OCI-LY1 (cell line): ENCODE measurements at regions not wholly inside any gene's neighbourhood (a gene's known extent, or its start where the extent isn't known, plus 50 kb on each side); places are given as distances from the start of the nearest gene placed in this dataset.

ENCODE experiments used
- H2AFZ ChIP-seq: fragments of 200-600 bp; sonication (generic), shearing (Covaris generic); 2 replicates; pipeline ENCODE4 v1.6.0; 2014; ENCODE audit warnings: antibody characterized with exemption, mild to moderate bottlenecking, low read length
- H3F3A ChIP-seq: fragments of 200-600 bp; sonication (generic), shearing (Covaris generic); 2 replicates; pipeline ENCODE4 v1.6.0; 2014; ENCODE audit warnings: mild to moderate bottlenecking, antibody characterized with exemption, low read length, moderate library complexity; ENCODE audit not compliant: insufficient read depth
- H3K27ac ChIP-seq: fragments of 200-600 bp; sonication (generic); 2 replicates; pipeline ENCODE4 v1.5.1; 2014; ENCODE audit warnings: low read length, mixed run types, mild to moderate bottlenecking, low read depth; ENCODE audit not compliant: poor library complexity, severe bottlenecking
- H3K27me3 ChIP-seq: fragments of 200-600 bp; sonication (generic); 2 replicates; pipeline ENCODE4 v1.6.0; 2014; ENCODE audit warnings: antibody characterized with exemption, mild to moderate bottlenecking, low read length, moderate library complexity; ENCODE audit not compliant: insufficient read depth
- H3K36me3 ChIP-seq: fragments of 200-600 bp; sonication (generic); 2 replicates; pipeline ENCODE4 v1.6.1; 2014; ENCODE audit warnings: mild to moderate bottlenecking, antibody characterized with exemption, low read length, moderate library complexity, mixed read lengths; ENCODE audit not compliant: insufficient read depth
- H3K4me1 ChIP-seq: fragments of 200-600 bp; sonication (generic); 2 replicates; pipeline ENCODE4 v1.5.1; 2014; ENCODE audit warnings: mild to moderate bottlenecking, low read length, moderate library complexity; ENCODE audit not compliant: insufficient read depth, severe bottlenecking
- H3K4me2 ChIP-seq: fragments of 200-600 bp; sonication (generic), shearing (Covaris generic); 2 replicates; pipeline ENCODE4 v1.6.1; 2014; ENCODE audit warnings: low read length
- H3K4me3 ChIP-seq: fragments of 200-600 bp; sonication (generic); 2 replicates; pipeline ENCODE4 v1.5.1; 2014; ENCODE audit warnings: low read length, low read depth, mild to moderate bottlenecking, mixed read lengths; ENCODE audit not compliant: poor library complexity, severe bottlenecking
- H3K79me2 ChIP-seq: fragments of 200-600 bp; shearing (Covaris generic); 2 replicates; pipeline ENCODE4 v1.6.1; 2016; ENCODE audit warnings: mixed run types, low read length, mixed read lengths; ENCODE audit not compliant: insufficient read depth
- H3K9ac ChIP-seq: fragments of 200-600 bp; sonication (generic), shearing (Covaris generic); 2 replicates; pipeline ENCODE4 v1.6.1; 2014; ENCODE audit warnings: mild to moderate bottlenecking, low read length, mixed read lengths
- H3K9me2 ChIP-seq: fragments of 200-600 bp; sonication (generic), shearing (Covaris generic); 2 replicates; pipeline ENCODE4 v1.6.1; 2014; ENCODE audit warnings: low read depth, mild to moderate bottlenecking, low read length, mixed read lengths
- H3K9me3 ChIP-seq: fragments of 200-600 bp; shearing (Covaris generic); 2 replicates; pipeline ENCODE4 v1.6.1; 2014; ENCODE audit warnings: low read length, mixed read lengths
- H4K20me1 ChIP-seq: fragments of 200-600 bp; sonication (generic), shearing (Covaris generic); 2 replicates; pipeline ENCODE4 v1.6.0; 2016; ENCODE audit warnings: mild to moderate bottlenecking, low read length; ENCODE audit not compliant: insufficient read depth
- CTCF ChIP-seq: fragments of 200-600 bp; sonication (generic), shearing (Covaris generic); IDR thresholded peaks from 2 replicates; pipeline ENCODE4 v1.5.1; 2017; ENCODE audit warnings: mild to moderate bottlenecking, antibody characterized with exemption, low read length, moderate library complexity, mixed read lengths
- EZH2 ChIP-seq: fragments of 200-600 bp; sonication (generic), shearing (Covaris generic); IDR thresholded peaks from 2 replicates; pipeline ENCODE4 v1.8.0; 2017; ENCODE audit warnings: borderline replicate concordance, mixed run types, mild to moderate bottlenecking, antibody characterized with exemption, low read length, moderate library complexity, mixed read lengths

- Histone ChIP-seq H3K4me1 (no peaks in the 10 kb centered on the region), H3K4me3 (no peak overlapping the region), H3K27me3 (no peaks in the 10 kb centered on the region), H3K9me3 (no peaks in the 10 kb centered on the region), H3K9ac (no peak overlapping the region), H2AFZ (no peak overlapping the region), H4K20me1 (no peaks in the 10 kb centered on the region), H3K9me2 (no peaks in the 10 kb centered on the region), H3K36me3 (no peaks in the 10 kb centered on the region), H3K27ac (no peak overlapping the region), H3K4me2 (no peak overlapping the region), H3F3A (no peaks in the 10 kb centered on the region), H3K79me2 (no peaks in the 10 kb centered on the region)
- TF ChIP-seq CTCF (no peak), EZH2 (no peak)
These were observed 546.7 kb downstream of the SNAPC1 start for GRCh38 chr14:62308891-62309290.

GRCh38 chr14:62313212-62313611, 551.0 kb downstream of the SNAPC1 start:
- no peak for TF ChIP-seq CTCF
- TF ChIP-seq EZH2: no peak
- Histone ChIP-seq H3K9me2 (no peaks in the 10 kb centered on the region), H3K27ac (no peak overlapping the region), H4K20me1 (no peaks in the 10 kb centered on the region), H3K9me3 (no peaks in the 10 kb centered on the region), H3K36me3 (no peaks in the 10 kb centered on the region), H3F3A (no peaks in the 10 kb centered on the region), H2AFZ (no peak overlapping the region), H3K9ac (no peak overlapping the region), H3K4me2 (no peak overlapping the region), H3K27me3 (no peaks in the 10 kb centered on the region), H3K4me3 (no peak overlapping the region), H3K79me2 (no peaks in the 10 kb centered on the region), H3K4me1 (no peaks in the 10 kb centered on the region)

GRCh38 chr14:62314221-62314620, 552.0 kb downstream of the SNAPC1 start:
- H3K36me3 ChIP-seq: no peaks in the 10 kb centered on the region
- no peak overlapping the region for H3K4me2 ChIP-seq

More at GRCh38 chr14:62314221-62314620, 552.0 kb downstream of the SNAPC1 start:
- no peak overlapping the region for H3K27ac ChIP-seq
- H3K9me2 ChIP-seq: no peaks in the 10 kb centered on the region
- no peaks in the 10 kb centered on the region for H4K20me1 ChIP-seq
- H3K79me2 ChIP-seq: no peaks in the 10 kb centered on the region
- no peak overlapping the region for H3K9ac ChIP-seq
- H2AFZ ChIP-seq: no peak overlapping the region
- TF ChIP-seq CTCF (no peak), EZH2 (no peak)
- H3K4me3 ChIP-seq: no peak overlapping the region
- H3F3A ChIP-seq: no peaks in the 10 kb centered on the region
- no peaks in the 10 kb centered on the region for H3K27me3 ChIP-seq
- H3K4me1 ChIP-seq: no peaks in the 10 kb centered on the region
- no peaks in the 10 kb centered on the region for H3K9me3 ChIP-seq
